ENCODE measurements at regions not wholly inside any gene's neighbourhood (a gene's known extent, or its start where the extent isn't known, plus 50 kb on each side); places are given as distances from the start of the nearest gene placed in this dataset.

DNA sequence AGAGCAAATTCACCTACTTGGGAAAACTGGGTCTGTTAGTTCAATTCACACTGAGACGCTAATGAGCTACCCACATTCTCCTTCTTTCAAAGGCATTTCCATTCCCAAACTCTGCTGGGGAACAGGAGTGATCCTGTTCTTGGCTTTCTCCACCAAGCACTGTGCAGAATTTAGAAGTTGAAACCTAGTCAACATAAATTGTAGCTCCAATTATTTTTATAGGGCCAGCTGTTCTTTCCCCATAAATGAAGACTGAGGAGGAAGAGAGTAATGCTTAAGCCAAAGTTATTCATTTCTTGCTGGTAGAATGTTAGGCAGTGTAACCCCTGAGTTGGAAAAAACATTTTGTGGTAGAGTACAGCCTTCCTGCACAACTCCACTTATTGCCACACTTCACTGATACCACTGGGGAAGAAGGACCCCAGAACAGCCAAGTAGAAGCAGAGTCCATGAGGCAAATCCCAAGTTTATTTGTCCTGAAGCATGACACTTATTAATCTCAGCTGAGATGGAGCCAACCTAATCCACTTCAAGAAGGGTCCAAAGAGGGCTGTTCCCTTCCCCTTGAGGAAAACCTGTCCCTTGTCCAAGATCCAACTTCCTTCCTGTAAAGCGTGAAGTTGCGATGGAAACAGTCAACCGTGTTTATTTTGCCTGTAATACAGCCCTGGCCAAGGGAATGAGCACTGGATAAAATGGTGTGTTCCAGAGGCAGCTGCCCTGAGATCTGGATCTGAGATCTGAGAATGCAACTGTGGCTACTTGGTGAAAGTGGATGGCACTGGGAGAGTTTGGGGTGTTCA lies 151.8 kb downstream of the TBX5 start:
- Histone ChIP-seq H3K36me3 (no peaks in the 10 kb centered on the region), H3K4me3 (no peak overlapping the region), H3K9me3 (no peaks in the 10 kb centered on the region), H3K27me3 (no peaks in the 10 kb centered on the region), H3K27ac (no peak overlapping the region), H3K4me1 (no peaks in the 10 kb centered on the region)
- in situ Hi-C loops (cut with MboI; ENCODE audit: low pct_ligation_motif_present in 1 of 4, low pct_unique_long_range_greater_than_20kb in 1 of 4, low sequenced_read_pairs in 3 of 4), result no loop called here
- TF ChIP-seq POLR2A (IDR thresholded peaks at IDR 0.05) (no peak), POLR2AphosphoS5 (IDR thresholded peaks at IDR 0.05) (no peak)
- WGBS, 2 donors (ENCODE audit: low coverage in 1 of 2), result 71 to 82% methylated on average over 3 to 4 of the region's 4 CpGs
- intact Hi-C loops (cut with DNase I; ENCODE audit: low total_unique reads), result no loop called here
- no peak for DNase-seq

GRCh38 chr12:114248527-114248926 lies 157.4 kb downstream of the TBX5 start:
- intact Hi-C loops (cut with DNase I; ENCODE audit: low total_unique reads) (no loop called here), in situ Hi-C loops (cut with MboI; ENCODE audit: low pct_ligation_motif_present in 1 of 4, low pct_unique_long_range_greater_than_20kb in 1 of 4, low sequenced_read_pairs in 3 of 4) (no loop called here)
- Histone ChIP-seq H3K9me3 (no peaks in the 10 kb centered on the region), H3K4me3 (no peak overlapping the region), H3K27ac (no peak overlapping the region), H3K27me3 (peaks cover 4% of the 10 kb centered on the region), H3K36me3 (no peaks in the 10 kb centered on the region), H3K4me1 (no peaks in the 10 kb centered on the region)
- WGBS, 2 donors (ENCODE audit: low coverage in 1 of 2), result 76 to 80% methylated on average over 7 of the region's 7 CpGs
- no peak for TF ChIP-seq POLR2AphosphoS5 (IDR thresholded peaks at IDR 0.05)
- TF ChIP-seq EP300 (IDR thresholded peaks at IDR 0.05; ENCODE audit: low read depth), result no peak
- no peak for DNase-seq

GRCh38 chr12:114245555-114245954 lies 160.4 kb downstream of the TBX5 start:
- intact Hi-C loops (cut with DNase I; ENCODE audit: low total_unique reads) (no loop called here), in situ Hi-C loops (cut with MboI; ENCODE audit: low pct_ligation_motif_present in 1 of 4, low pct_unique_long_range_greater_than_20kb in 1 of 4, low sequenced_read_pairs in 3 of 4) (no loop called here)
- Histone ChIP-seq H3K27me3 (peaks cover 6% of the 10 kb centered on the region), H3K27ac (no peak overlapping the region), H3K9me3 (no peaks in the 10 kb centered on the region), H3K36me3 (no peaks in the 10 kb centered on the region), H3K4me1 (no peaks in the 10 kb centered on the region), H3K4me3 (no peak overlapping the region)
- 19 to 28% methylated on average over 3 to 4 of the region's 4 CpGs for WGBS, 2 donors (ENCODE audit: low coverage in 1 of 2)
- no peak for TF ChIP-seq EP300 (IDR thresholded peaks at IDR 0.05; ENCODE audit: low read depth)
- TF ChIP-seq POLR2AphosphoS5 (IDR thresholded peaks at IDR 0.05), result no peak
- TF ChIP-seq POLR2A (IDR thresholded peaks at IDR 0.05), result no peak
- TF ChIP-seq, protein P1, sequence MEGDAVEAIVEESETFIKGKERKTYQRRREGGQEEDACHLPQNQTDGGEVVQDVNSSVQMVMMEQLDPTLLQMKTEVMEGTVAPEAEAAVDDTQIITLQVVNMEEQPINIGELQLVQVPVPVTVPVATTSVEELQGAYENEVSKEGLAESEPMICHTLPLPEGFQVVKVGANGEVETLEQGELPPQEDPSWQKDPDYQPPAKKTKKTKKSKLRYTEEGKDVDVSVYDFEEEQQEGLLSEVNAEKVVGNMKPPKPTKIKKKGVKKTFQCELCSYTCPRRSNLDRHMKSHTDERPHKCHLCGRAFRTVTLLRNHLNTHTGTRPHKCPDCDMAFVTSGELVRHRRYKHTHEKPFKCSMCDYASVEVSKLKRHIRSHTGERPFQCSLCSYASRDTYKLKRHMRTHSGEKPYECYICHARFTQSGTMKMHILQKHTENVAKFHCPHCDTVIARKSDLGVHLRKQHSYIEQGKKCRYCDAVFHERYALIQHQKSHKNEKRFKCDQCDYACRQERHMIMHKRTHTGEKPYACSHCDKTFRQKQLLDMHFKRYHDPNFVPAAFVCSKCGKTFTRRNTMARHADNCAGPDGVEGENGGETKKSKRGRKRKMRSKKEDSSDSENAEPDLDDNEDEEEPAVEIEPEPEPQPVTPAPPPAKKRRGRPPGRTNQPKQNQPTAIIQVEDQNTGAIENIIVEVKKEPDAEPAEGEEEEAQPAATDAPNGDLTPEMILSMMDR (IDR thresholded peaks at IDR 0.05), result no peak
- no peak for DNase-seq

DNA sequence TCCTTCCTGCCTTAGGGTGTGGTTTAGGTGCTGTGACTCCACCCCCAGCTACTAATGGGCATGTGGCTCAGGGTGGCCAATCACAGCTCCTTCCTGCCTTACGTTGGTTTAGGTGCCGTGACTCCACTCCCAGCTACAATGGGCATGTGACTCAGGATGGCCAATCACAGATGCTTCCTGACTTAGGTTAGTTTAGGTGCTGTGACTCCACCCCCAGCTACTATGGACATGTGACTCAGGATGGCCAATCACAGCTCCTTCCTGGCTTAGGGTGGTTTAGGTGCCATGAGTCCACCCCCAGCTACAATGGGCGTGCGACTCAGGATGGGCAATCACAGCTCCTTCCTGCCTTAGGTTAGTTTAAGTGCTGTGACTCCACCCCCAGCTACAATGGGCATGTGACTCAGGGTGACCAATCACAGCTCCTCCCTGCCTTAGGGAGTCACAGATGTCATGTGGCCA lies 163.9 kb downstream of the TBX5 start:
- no peak for TF ChIP-seq EP300 (IDR thresholded peaks at IDR 0.05; ENCODE audit: low read depth)
- TF ChIP-seq POLR2AphosphoS5 (IDR thresholded peaks at IDR 0.05), result no peak
- TF ChIP-seq POLR2A (IDR thresholded peaks at IDR 0.05), result no peak
- TF ChIP-seq, protein P1 (IDR thresholded peaks at IDR 0.05), result no peak
- no peaks in the 10 kb centered on the region for H3K36me3 ChIP-seq
- H3K27ac ChIP-seq, result no peak overlapping the region
- DNase-seq, result no peak
- in situ Hi-C loops (cut with MboI; ENCODE audit: low pct_ligation_motif_present in 1 of 4, low pct_unique_long_range_greater_than_20kb in 1 of 4, low sequenced_read_pairs in 3 of 4), result no loop called here
- intact Hi-C loops (cut with DNase I; ENCODE audit: low total_unique reads), result no loop called here
- peaks cover 6% of the 10 kb centered on the region for H3K27me3 ChIP-seq
- H3K9me3 ChIP-seq, result no peaks in the 10 kb centered on the region
- WGBS, 2 donors (ENCODE audit: low coverage in 1 of 2), result 64% methylated on average over 4 of the region's 4 CpGs; no CpG with 5 or more reads in 1 of the 2 donors
- no peaks in the 10 kb centered on the region for H3K4me1 ChIP-seq
- H3K4me3 ChIP-seq, result no peak overlapping the region

- WGBS, 2 donors (ENCODE audit: low coverage in 1 of 2), result 20 to 71% methylated on average over 1 to 12 of the region's 12 CpGs
- in situ Hi-C loops (cut with MboI; ENCODE audit: low pct_ligation_motif_present in 1 of 4, low pct_unique_long_range_greater_than_20kb in 1 of 4, low sequenced_read_pairs in 3 of 4) (no loop called here), intact Hi-C loops (cut with DNase I; ENCODE audit: low total_unique reads) (no loop called here)
- TF ChIP-seq POLR2AphosphoS5 (IDR thresholded peaks at IDR 0.05), result no peak
- TF ChIP-seq, protein P1 (IDR thresholded peaks at IDR 0.05), result no peak
- no peak for TF ChIP-seq POLR2A (IDR thresholded peaks at IDR 0.05)
- TF ChIP-seq EP300 (IDR thresholded peaks at IDR 0.05; ENCODE audit: low read depth), result no peak
- H3K27me3 ChIP-seq, result peaks cover 6% of the 10 kb centered on the region
- no peak overlapping the region for H3K4me3 ChIP-seq
- no peaks in the 10 kb centered on the region for H3K4me1 ChIP-seq
- DNase-seq, result no peak
- H3K9me3 ChIP-seq, result no peaks in the 10 kb centered on the region
- H3K27ac ChIP-seq, result no peak overlapping the region
- H3K36me3 ChIP-seq, result no peaks in the 10 kb centered on the region
Measured at GRCh38 chr12:114240288-114240687, 165.7 kb downstream of the TBX5 start.

Data from transverse colon (tissue), 4 donors.